ACC112 (cell line): ENCODE measurements at regions not wholly inside any gene's neighbourhood (a gene's known extent, or its start where the extent isn't known, plus 50 kb on each side); places are given as distances from the start of the nearest gene placed in this dataset.

Source experiments
- H2AFZ ChIP-seq: fragments of 200-600 bp; sonication (generic); one replicate; pipeline ENCODE4 v1.6.0; 2017; ENCODE audit warnings: antibody characterized with exemption, low read length; ENCODE audit not compliant: unreplicated experiment
- H3K27ac ChIP-seq: fragments of 200-600 bp; sonication (generic); 2 replicates; pipeline ENCODE4 v1.5.1; 2014; ENCODE audit warnings: low read depth, mild to moderate bottlenecking, antibody characterized with exemption, low read length, moderate library complexity
- H3K27me3 ChIP-seq: fragments of 200-600 bp; sonication (generic); 2 replicates; pipeline ENCODE4 v1.6.1; 2014; ENCODE audit warnings: mild to moderate bottlenecking, antibody characterized with exemption, low read length, moderate library complexity, mixed read lengths; ENCODE audit not compliant: insufficient read depth
- H3K36me3 ChIP-seq: fragments of 200-600 bp; sonication (generic); 2 replicates; pipeline ENCODE4 v1.6.1; 2016; ENCODE audit warnings: mild to moderate bottlenecking, antibody characterized with exemption, low read length, moderate library complexity, mixed read lengths; ENCODE audit not compliant: insufficient read depth
- H3K4me1 ChIP-seq: fragments of 200-600 bp; sonication (generic); one replicate; pipeline ENCODE4 v1.6.1; 2016; ENCODE audit warnings: low read length, mixed read lengths; ENCODE audit not compliant: insufficient read depth, unreplicated experiment, control insufficient read depth
- H3K4me3 ChIP-seq: fragments of 200-600 bp; sonication (generic); 2 replicates; pipeline ENCODE4 v1.5.1; 2014; ENCODE audit warnings: mild to moderate bottlenecking, low read depth, low read length
- H3K79me2 ChIP-seq: fragments of 200-600 bp; sonication (generic); one replicate; pipeline ENCODE4 v1.6.0; 2016; ENCODE audit warnings: low read length; ENCODE audit not compliant: control insufficient read depth, unreplicated experiment, insufficient read depth

- Histone ChIP-seq H2AFZ (no peak overlapping the region), H3K27ac (no peak overlapping the region), H3K4me1 (no peaks in the 10 kb centered on the region), H3K27me3 (no peaks in the 10 kb centered on the region), H3K36me3 (no peaks in the 10 kb centered on the region), H3K4me3 (no peak overlapping the region), H3K79me2 (no peaks in the 10 kb centered on the region)
Measured at GRCh38 chr16:73371584-73372319, 323.8 kb upstream of the ZFHX3 start.

- Histone ChIP-seq H3K4me1 (no peaks in the 10 kb centered on the region), H3K36me3 (no peaks in the 10 kb centered on the region), H3K27me3 (no peaks in the 10 kb centered on the region)
Measured at GRCh38 chr16:73369851-73370250, 321.9 kb upstream of the ZFHX3 start.

GRCh38 chr16:73368715-73369114 lies 320.8 kb upstream of the ZFHX3 start:
- no peaks in the 10 kb centered on the region for H3K36me3 ChIP-seq
- H3K79me2 ChIP-seq = no peaks in the 10 kb centered on the region
- H3K4me3 ChIP-seq = no peak overlapping the region
- no peaks in the 10 kb centered on the region for H3K27me3 ChIP-seq
- no peak overlapping the region for H2AFZ ChIP-seq
- H3K27ac ChIP-seq = no peak overlapping the region
- H3K4me1 ChIP-seq = no peaks in the 10 kb centered on the region

More at GRCh38 chr16:73369851-73370250, 321.9 kb upstream of the ZFHX3 start:
- H3K79me2 ChIP-seq = no peaks in the 10 kb centered on the region
- H3K27ac ChIP-seq = no peak overlapping the region
- H2AFZ ChIP-seq = no peak overlapping the region
- no peak overlapping the region for H3K4me3 ChIP-seq

GRCh38 chr16:73365016-73365551 lies 317.2 kb upstream of the ZFHX3 start:
- Histone ChIP-seq H3K79me2 (no peaks in the 10 kb centered on the region), H3K4me3 (no peak overlapping the region), H3K4me1 (no peaks in the 10 kb centered on the region), H3K27me3 (no peaks in the 10 kb centered on the region), H2AFZ (no peak overlapping the region), H3K27ac (no peak overlapping the region), H3K36me3 (no peaks in the 10 kb centered on the region)

GRCh38 chr16:73364413-73364812 lies 316.5 kb upstream of the ZFHX3 start:
- Histone ChIP-seq H3K4me1 (no peaks in the 10 kb centered on the region), H2AFZ (no peak overlapping the region), H3K36me3 (no peaks in the 10 kb centered on the region), H3K27me3 (no peaks in the 10 kb centered on the region), H3K79me2 (no peaks in the 10 kb centered on the region), H3K27ac (no peak overlapping the region), H3K4me3 (no peak overlapping the region)

- Histone ChIP-seq H3K27me3 (no peaks in the 10 kb centered on the region), H3K4me1 (no peaks in the 10 kb centered on the region), H2AFZ (no peak overlapping the region), H3K36me3 (no peaks in the 10 kb centered on the region), H3K4me3 (no peak overlapping the region), H3K79me2 (no peaks in the 10 kb centered on the region), H3K27ac (no peak overlapping the region)
Measured at GRCh38 chr16:73361061-73361460, 313.1 kb upstream of the ZFHX3 start.

GRCh38 chr16:73356401-73357079 lies 308.6 kb upstream of the ZFHX3 start:
- Histone ChIP-seq H3K4me3 (no peak overlapping the region), H3K27me3 (peaks cover 8% of the 10 kb centered on the region; the same call in 1 of the 2 replicates), H3K79me2 (no peaks in the 10 kb centered on the region), H2AFZ (no peak overlapping the region), H3K36me3 (no peaks in the 10 kb centered on the region), H3K27ac (no peak overlapping the region), H3K4me1 (no peaks in the 10 kb centered on the region)

- Histone ChIP-seq H3K36me3 (no peaks in the 10 kb centered on the region), H3K4me1 (no peaks in the 10 kb centered on the region), H3K4me3 (no peak overlapping the region), H3K79me2 (no peaks in the 10 kb centered on the region), H3K27ac (no peak overlapping the region), H3K27me3 (peaks cover 8% of the 10 kb centered on the region; the same call in 1 of the 2 replicates), H2AFZ (no peak overlapping the region)
Measured at GRCh38 chr16:73355981-73356380, 308.1 kb upstream of the ZFHX3 start.

GRCh38 chr16:73354434-73354833 lies 306.5 kb upstream of the ZFHX3 start:
- Histone ChIP-seq H3K27me3 (peaks cover 8% of the 10 kb centered on the region; the same call in 1 of the 2 replicates), H3K4me1 (no peaks in the 10 kb centered on the region), H2AFZ (no peak overlapping the region), H3K79me2 (no peaks in the 10 kb centered on the region), H3K4me3 (no peak overlapping the region), H3K36me3 (no peaks in the 10 kb centered on the region), H3K27ac (no peak overlapping the region)

- H3K79me2 ChIP-seq = no peaks in the 10 kb centered on the region
- H3K36me3 ChIP-seq = no peaks in the 10 kb centered on the region
- no peak overlapping the region for H3K27ac ChIP-seq
- H3K4me1 ChIP-seq = no peaks in the 10 kb centered on the region
- H3K4me3 ChIP-seq = no peak overlapping the region
- H3K27me3 ChIP-seq = peaks cover 8% of the 10 kb centered on the region; the same call in 1 of the 2 replicates
- no peak overlapping the region for H2AFZ ChIP-seq
Measured at GRCh38 chr16:73350707-73351452, 303.0 kb upstream of the ZFHX3 start.
